HG02759 (cell line): ENCODE measurements at regions not wholly inside any gene's neighbourhood (a gene's known extent, or its start where the extent isn't known, plus 50 kb on each side); places are given as distances from the start of the nearest gene placed in this dataset.

Experiments used
- ATAC-seq: cut with Tn5 transposase; IDR thresholded peaks from one replicate; pipeline ENCODE4 v1.9.1; 2021; ENCODE audit warnings: mild to moderate bottlenecking, moderate library complexity; ENCODE audit not compliant: unreplicated experiment

DNA sequence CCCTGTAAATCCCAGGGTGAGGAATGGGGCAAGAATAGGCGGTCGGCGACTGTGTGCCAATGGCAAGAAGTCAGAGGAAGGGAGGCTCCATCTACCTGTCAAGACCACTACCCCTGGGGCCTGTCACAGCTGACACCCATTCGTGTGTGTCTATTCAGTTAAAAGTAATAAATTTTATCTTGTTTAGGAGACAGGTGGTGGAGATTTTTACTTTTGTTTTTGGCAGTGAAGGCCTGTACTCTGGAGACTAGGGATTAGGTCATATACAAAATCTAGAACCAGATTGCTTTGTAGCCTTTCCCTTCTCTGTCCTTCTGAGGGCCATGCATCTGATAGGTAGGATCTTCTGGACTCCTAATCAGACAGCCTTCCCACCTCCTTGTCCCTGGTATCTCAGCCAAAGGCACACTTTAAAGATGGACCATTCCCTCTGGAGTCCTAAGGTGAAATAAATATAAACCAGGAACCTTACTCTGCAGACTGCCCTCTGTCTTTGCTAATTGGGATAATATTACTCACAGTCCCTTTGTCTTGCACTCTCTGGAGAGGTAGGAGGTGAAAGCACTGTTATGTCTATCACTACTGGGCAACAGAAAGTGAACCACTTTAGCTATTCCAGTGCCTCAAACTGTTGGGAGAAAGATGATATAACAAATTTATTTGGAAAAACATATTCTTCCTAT lies 213.2 kb upstream of the ACTBL2 start:
- no peak for ATAC-seq

DNA sequence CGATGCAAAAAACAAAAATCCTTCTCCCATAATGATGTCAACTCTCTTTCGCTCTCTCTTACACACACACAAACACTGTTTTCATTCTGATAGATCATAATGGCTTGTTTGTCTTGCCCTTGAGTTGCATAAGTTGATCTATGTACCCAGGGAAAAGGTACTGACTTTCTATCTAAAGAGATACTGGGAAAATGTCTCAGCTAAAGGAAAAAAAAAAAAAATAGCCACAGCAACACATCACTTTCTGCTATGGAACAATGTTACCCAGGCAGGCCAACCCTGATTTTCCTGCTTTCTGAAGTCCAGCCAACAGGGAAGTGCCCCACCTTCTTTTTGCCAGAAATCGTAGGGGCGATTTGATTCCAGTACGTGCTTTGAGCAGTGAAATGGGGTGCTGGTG lies 212.6 kb upstream of the ACTBL2 start:
- ATAC-seq = no peak

DNA sequence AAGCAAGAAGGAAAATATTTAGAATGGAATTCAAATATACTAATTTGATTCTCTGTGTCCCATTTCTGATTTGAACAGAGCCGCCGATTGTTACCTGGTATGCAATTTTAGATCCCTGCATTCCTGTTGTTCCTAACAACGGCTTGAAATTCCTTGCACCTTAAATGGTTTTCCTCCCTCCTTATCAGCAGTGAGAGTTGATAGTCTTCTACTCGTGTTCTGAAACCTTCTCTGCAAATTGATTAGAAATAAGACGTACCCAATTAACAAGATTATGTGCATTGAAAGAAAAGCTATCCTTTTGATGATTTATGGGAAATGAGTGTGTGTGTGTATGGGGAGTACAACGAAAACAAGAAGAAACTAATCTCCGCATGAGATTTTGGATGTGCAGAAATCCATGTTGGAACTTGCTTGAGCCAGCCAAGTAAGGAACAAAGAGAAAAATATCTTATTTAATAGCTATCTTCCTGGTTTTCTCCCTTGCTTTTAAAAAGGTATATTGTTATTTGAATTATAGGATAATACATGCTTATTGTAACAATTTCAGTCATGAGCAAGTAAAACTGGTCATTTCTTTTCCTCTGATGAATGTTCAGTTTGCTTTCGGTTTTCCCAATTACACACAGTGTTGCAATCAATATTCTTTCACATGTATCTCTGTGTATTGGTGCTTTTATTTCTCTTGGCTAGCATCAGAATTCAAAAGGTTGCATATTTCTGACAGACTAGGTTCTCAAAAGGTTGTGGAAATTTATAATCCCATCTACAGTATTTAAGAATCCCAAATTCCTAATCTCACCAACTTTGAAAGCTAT lies 211.1 kb upstream of the ACTBL2 start:
- no peak for ATAC-seq

GRCh38 chr5:57692582-57693487 lies 210.2 kb upstream of the ACTBL2 start:
- peak; percentile 63 for ATAC-seq

GRCh38 chr5:57690724-57691123 lies 208.1 kb upstream of the ACTBL2 start:
- ATAC-seq = no peak

DNA sequence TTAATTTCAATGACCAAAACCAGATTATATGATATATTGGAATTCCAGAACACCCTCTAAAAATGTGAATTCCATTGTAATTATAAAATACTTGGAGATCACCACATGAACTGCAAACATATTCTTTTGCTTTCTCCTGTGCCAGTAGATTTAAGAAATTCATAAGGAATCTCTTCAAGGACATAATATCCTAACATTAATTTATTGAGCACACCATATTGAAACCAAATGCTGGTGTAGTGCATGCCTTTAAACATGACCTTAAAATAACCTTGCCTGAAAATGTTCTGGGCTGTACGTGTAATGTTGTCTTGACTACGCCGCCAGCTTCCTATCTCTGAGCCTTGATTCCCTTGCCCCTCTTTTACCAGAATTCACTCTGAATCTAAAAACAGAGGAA lies 205.0 kb upstream of the ACTBL2 start:
- no peak for ATAC-seq

DNA sequence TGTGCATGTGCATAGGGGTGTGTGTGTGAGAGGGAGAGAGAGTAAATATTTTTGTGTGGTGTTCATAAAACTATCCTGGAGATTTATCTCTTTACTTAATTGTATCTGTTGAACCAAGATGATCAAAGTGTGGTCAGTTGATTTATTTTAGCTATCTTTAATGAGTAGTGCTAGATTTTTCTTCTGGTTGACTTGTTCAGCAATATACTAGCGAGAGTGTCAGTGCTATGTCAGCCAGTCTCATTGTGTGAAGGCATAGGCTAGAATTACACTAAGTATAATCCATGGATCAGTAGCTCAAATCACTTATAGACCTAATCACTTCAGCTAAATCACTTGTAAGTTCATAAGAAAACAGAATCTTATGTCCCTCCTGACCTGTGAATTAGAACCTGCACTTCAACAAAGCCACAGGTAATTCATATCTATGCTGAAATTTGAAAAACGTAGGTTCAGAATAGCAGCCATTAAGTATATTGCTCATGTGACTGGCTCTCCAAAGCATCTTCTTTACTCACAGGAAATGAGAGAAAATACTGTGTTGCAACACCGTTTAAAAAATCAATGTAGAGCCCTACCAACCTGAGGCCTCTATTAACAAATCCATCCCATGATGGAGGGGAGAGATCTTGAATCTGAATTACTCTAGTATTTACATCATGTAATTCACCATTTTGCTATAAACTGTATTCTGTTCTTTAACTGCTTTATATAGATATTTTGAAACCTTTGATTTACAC lies 203.1 kb upstream of the ACTBL2 start:
- ATAC-seq = no peak

- no peak for ATAC-seq
These were observed 201.7 kb upstream of the ACTBL2 start for GRCh38 chr5:57684299-57684702.

- no peak for ATAC-seq
These were observed 200.5 kb upstream of the ACTBL2 start for GRCh38 chr5:57683036-57683630.

DNA sequence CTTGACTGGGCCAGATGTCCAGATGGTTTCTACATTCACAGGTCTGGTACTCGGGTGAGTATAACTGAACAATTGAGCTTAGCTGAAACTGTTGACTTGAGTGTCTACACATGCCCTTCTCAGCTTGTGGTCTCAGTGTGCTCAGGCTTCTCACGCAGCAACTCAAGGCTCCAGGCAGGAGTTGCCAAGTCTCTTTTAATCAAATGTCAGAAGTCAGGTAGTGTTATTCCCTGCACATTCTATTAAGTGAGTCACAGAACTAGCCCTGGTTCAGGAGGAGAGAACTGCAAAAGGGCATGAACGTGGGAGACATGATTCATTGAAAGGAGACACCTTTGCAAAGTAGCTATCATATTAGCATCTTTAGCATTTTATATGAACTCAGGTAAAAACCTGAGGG lies 199.3 kb upstream of the ACTBL2 start:
- no peak for ATAC-seq

GRCh38 chr5:57680686-57681085 lies 198.1 kb upstream of the ACTBL2 start:
- ATAC-seq = no peak

- ATAC-seq = no peak
These were observed 194.6 kb upstream of the ACTBL2 start for GRCh38 chr5:57677235-57677634.

DNA sequence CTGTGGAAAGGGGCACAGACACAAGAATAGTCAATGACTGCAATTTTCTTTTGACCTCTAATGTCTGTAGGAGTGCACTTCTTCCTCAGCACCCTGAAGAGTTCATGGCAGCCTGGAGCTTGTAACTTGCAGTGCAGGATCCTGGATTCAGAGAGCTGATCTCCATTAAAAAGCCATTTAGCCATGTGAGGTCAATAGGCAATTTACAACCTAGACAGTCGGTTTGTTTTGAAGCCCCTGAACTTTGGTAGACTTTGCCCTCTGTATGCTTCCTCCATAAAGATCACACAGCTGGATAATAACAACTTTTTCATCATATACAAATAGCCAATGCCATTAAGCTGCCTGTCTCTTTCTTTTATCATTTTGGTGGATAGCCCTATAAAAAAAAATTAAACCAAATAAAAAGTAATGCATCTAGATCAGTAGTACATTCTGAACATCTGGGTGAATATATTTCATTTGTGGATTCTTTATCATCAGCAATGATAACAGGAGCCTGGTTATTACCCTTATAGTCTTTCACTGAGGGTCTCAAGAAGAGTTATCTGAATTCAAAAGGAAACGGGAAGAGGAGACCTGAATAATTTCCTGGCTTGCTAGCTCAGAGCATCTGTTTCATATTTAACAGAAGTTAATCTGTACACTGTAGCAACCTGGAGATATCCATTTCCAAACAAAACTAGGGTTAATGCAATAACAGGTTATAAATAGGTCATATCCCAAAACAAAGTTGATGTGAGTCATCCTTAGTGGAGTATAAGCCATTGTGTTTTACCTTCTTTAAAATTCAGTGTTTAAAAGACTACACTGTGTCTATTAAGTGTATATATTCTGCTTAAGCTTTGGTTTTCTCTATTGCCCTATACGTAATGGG lies 193.8 kb upstream of the ACTBL2 start:
- ATAC-seq = no peak

GRCh38 chr5:57675236-57675635 lies 192.6 kb upstream of the ACTBL2 start:
- no peak for ATAC-seq

- ATAC-seq = no peak
These were observed 188.8 kb upstream of the ACTBL2 start for GRCh38 chr5:57671371-57671770.

DNA sequence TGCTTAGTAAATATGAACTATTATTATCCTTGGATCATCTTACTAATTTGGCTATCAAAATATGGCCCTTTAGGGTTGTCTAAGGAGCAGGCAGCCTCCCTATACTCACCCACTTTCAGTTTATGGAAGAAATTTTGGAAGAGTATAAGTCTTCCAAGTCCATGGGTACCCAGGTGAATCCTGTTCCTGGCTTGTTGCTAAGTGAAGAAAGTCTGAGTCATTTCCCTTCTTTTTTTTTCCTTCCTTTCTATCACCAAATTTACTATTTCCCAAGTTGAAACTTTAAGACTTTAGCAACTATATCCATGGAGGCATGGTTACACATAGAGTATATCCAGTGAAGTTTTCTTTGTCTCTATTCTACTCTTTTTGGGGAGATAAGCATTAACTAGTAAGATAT lies 184.0 kb upstream of the ACTBL2 start:
- ATAC-seq = no peak

DNA sequence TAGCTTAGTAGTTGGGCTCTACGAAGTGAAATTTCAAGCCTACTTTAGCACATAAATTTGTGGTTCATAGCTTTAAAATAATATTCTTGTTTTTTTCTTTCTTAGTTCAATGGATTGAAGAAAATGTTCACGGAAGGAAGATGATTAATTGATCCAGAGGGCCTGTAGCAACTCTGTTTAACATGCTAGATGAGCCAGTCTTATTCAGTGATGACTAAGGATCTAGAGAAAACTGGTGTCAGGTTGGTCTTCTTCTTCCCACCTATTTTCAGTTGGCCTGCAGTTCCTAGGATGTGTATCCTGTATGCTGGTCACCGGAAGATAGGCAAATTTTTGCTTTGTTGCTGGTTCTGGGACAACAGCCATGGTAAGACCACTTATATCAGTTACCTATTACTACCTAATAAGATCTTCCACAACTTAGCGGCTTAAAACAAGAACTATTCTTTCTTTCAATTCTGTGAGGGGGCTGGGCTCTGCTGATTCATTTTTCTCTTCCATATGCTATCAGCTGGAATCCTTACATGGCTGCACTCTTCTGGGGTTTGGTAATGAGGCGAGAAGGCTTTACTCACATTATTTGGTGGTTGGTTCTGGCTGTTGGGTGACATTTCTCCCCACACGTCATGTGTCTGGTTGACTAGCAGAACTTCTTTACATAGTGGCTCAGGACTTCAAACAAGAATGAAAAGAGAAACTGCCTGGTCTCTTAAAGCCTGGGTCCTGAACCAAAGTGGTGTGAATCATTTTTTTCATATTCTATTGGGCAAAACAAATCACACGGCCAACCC lies 182.7 kb upstream of the ACTBL2 start:
- ATAC-seq = no peak

GRCh38 chr5:57664700-57665099 lies 182.1 kb upstream of the ACTBL2 start:
- no peak for ATAC-seq

DNA sequence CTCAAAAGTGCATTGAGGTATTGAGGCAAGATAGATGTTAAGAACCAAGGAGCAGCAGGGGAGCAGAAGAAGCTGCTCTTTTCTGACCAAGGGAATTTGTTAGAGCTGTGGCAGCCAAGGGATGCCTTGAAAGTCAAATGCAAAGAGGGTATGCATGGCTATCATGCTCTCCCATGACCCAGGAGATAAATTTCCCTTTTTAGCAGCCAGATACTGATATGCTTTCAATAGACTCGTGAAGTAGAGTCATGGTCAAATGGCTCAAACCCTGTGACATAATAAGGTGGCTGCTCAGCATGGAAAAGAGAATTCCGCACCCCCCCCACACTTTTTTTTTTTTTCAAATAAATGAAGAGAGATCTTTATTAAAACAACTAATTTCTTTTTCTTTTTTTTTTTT lies 180.9 kb upstream of the ACTBL2 start:
- no peak for ATAC-seq
